Smooth muscle cell (in vitro differentiated cells): ENCODE measurements at regions not wholly inside any gene's neighbourhood (a gene's known extent, or its start where the extent isn't known, plus 50 kb on each side); places are given as distances from the start of the nearest gene placed in this dataset.

ENCODE experiments used
- DNase-seq: peaks from one replicate; lab custom pipeline; 2025; ENCODE audit not compliant: unreplicated experiment; lab: John Stamatoyannopoulos, UW
- H2AFZ ChIP-seq: fragments of 200-600 bp; sonication (generic); 2 replicates; pipeline ENCODE4 v1.6.0; 2016; ENCODE audit warnings: antibody characterized with exemption, low read depth, mild to moderate bottlenecking
- H3F3A ChIP-seq: fragments of 200-600 bp; sonication (generic); 2 replicates; pipeline ENCODE4 v1.6.0; 2017; ENCODE audit warnings: antibody characterized with exemption, low read depth
- H3K27ac ChIP-seq: fragments of 200-600 bp; sonication (generic); 2 replicates; pipeline ENCODE4 v1.5.1; 2016; ENCODE audit warnings: low read depth, mild to moderate bottlenecking
- H3K27me3 ChIP-seq: fragments of 200-600 bp; sonication (generic); 2 replicates; pipeline ENCODE4 v1.6.1; 2016; ENCODE audit warnings: low read depth, mild to moderate bottlenecking
- H3K36me3 ChIP-seq: fragments of 200-600 bp; sonication (generic); 2 replicates; pipeline ENCODE4 v1.5.1; 2016; ENCODE audit warnings: low read depth
- H3K4me1 ChIP-seq: fragments of 200-600 bp; sonication (generic); 2 replicates; pipeline ENCODE4 v1.5.1; 2016; ENCODE audit warnings: low read depth
- H3K4me2 ChIP-seq: fragments of 200-600 bp; sonication (generic); 2 replicates; pipeline ENCODE4 v1.6.0; 2016; ENCODE audit warnings: mild to moderate bottlenecking
- H3K4me3 ChIP-seq: fragments of 200-600 bp; sonication (generic); 2 replicates; pipeline ENCODE4 v1.5.1; 2016; ENCODE audit warnings: mild to moderate bottlenecking
- H3K79me2 ChIP-seq: fragments of 200-600 bp; sonication (generic); 2 replicates; pipeline ENCODE4 v1.6.0; 2016; ENCODE audit warnings: low read depth, mild to moderate bottlenecking
- H3K9ac ChIP-seq: fragments of 200-600 bp; sonication (generic); 2 replicates; pipeline ENCODE4 v1.6.0; 2016; ENCODE audit warnings: low read depth
- H3K9me3 ChIP-seq: fragments of 200-600 bp; sonication (generic); replicated peaks from 2 replicates; pipeline ENCODE4 v1.5.1; 2016; ENCODE audit warnings: low read depth
- H4K20me1 ChIP-seq: fragments of 200-600 bp; sonication (generic); 2 replicates; pipeline ENCODE4 v1.6.0; 2016; ENCODE audit warnings: low read depth
- CTCF ChIP-seq: fragments of 200-600 bp; sonication (generic); IDR thresholded peaks from 2 replicates; pipeline ENCODE4 v1.5.1; 2017; ENCODE audit warnings: borderline replicate concordance, mild to moderate bottlenecking, antibody characterized with exemption; ENCODE audit not compliant: insufficient read depth, poor library complexity, severe bottlenecking
- WGBS: methylation state at CpG from one replicate; pipeline ENCODE4 v1.1.7; 2016; ENCODE audit warnings: low lambda C conversion rate; 5-methylcytosine and 5-hydroxymethylcytosine counted together

DNA sequence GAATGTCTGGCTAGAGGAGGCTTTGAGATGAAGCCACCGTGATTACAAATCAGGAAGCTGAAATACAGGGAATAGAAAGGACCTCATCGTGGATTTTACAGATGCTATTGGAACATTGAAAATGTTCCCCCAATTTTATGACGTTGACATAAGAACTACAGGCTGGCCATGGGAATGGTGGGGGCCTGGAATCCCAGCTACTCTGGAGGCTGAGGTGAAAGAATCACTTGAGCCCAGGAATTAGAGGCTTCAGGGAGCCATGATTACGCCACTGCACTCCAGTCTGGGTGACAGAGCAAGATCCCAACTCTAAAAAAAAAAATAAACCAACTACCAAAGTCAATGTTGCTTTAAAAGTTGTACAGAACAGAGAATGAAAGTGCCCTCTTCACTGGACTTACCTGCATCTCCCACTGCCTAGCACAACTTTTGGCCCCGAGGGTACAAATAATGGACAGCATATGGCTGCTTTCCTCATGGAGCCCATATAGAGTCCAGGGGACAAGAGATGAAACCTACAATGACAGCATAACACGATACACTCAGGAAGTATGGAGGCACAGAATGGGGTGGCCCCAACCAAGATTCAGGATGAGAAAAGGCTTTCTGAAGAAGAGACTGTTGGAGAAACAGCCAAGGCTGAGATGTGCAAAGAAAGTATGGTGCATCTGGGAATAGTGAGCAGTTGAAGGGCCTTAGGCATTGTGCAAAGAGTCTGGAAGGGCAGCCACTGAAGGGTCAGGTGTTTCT lies 254.8 kb downstream of the MYCN start:
- Histone ChIP-seq H3K79me2 (no peaks in the 10 kb centered on the region), H3K36me3 (no peaks in the 10 kb centered on the region), H3K27ac (no peak overlapping the region)

GRCh38 chr2:16194530-16194929 lies 254.2 kb downstream of the MYCN start:
- TF ChIP-seq CTCF = no peak
- no peaks in the 10 kb centered on the region for H3K4me1 ChIP-seq
- no peak for DNase-seq
- no peaks in the 10 kb centered on the region for H3K36me3 ChIP-seq
- H3K79me2 ChIP-seq = no peaks in the 10 kb centered on the region
- no peak overlapping the region for H3K4me2 ChIP-seq
- no peaks in the 10 kb centered on the region for H3K27me3 ChIP-seq
- no peaks in the 10 kb centered on the region for H3F3A ChIP-seq
- H3K9me3 ChIP-seq = no peaks in the 10 kb centered on the region
- no peak overlapping the region for H3K27ac ChIP-seq
- 92% methylated on average over 3 of the region's 4 CpGs for WGBS
- H2AFZ ChIP-seq = no peak overlapping the region
- no peak overlapping the region for H3K9ac ChIP-seq
- H4K20me1 ChIP-seq = no peaks in the 10 kb centered on the region
- no peak overlapping the region for H3K4me3 ChIP-seq

More for the DNA sequence above, 254.8 kb downstream of the MYCN start:
- Histone ChIP-seq H3K9me3 (no peaks in the 10 kb centered on the region), H4K20me1 (no peaks in the 10 kb centered on the region), H3K4me2 (no peak overlapping the region), H2AFZ (no peak overlapping the region), H3F3A (no peaks in the 10 kb centered on the region), H3K4me1 (no peaks in the 10 kb centered on the region), H3K9ac (no peak overlapping the region), H3K4me3 (no peak overlapping the region), H3K27me3 (no peaks in the 10 kb centered on the region)
- no peak for DNase-seq
- 83% methylated on average over 6 of the region's 6 CpGs for WGBS
- TF ChIP-seq CTCF = no peak

- Histone ChIP-seq H3K4me2 (no peak overlapping the region), H3K9me3 (no peaks in the 10 kb centered on the region), H3K27me3 (no peaks in the 10 kb centered on the region), H3K79me2 (no peaks in the 10 kb centered on the region), H3K4me3 (no peak overlapping the region), H2AFZ (no peak overlapping the region), H3K27ac (no peak overlapping the region), H3K4me1 (no peaks in the 10 kb centered on the region), H3F3A (no peaks in the 10 kb centered on the region), H3K36me3 (no peaks in the 10 kb centered on the region), H3K9ac (no peak overlapping the region), H4K20me1 (no peaks in the 10 kb centered on the region)
- 95% methylated on average over 1 of the region's 1 CpG for WGBS
- no peak for TF ChIP-seq CTCF
- DNase-seq = no peak
Observed at GRCh38 chr2:16194096-16194390, 253.7 kb downstream of the MYCN start.
